Body of pancreas (tissue), 4 donors: ENCODE measurements at regions not wholly inside any gene's neighbourhood (a gene's known extent, or its start where the extent isn't known, plus 50 kb on each side); places are given as distances from the start of the nearest gene placed in this dataset.

Experiments
- ATAC-seq: fragments of 150-250 bp; one replicate; pipeline ENCODE4 v1.9.1; 2016
- DNase-seq, 4 donors: peaks; one replicate each; pipeline ENCODE4 v3.0.0-alpha.2; 2019
- H3K27ac ChIP-seq, 4 donors: fragments of 200-600 bp; sonication (generic); 1 replicate in 3 of 4; 2 replicates in 1 of 4; pipeline versions ENCODE4 v1.5.1 to v1.6.1; 2016 to 2019; ENCODE audit warnings: mild to moderate bottlenecking in 1 of 4, mixed read lengths in 1 of 4, moderate library complexity in 1 of 4
- H3K27me3 ChIP-seq, 2 donors: fragments of 200-600 bp; sonication (generic); one replicate each; pipeline ENCODE4 v1.6.0; 2016; ENCODE audit warnings: mild to moderate bottlenecking in 1 of 2
- H3K36me3 ChIP-seq, 2 donors: fragments of 200-600 bp; sonication (generic); replicated peaks in 1 of 2; 2 replicates each; pipeline ENCODE4 v1.5.1; 2016; ENCODE audit warnings: low read depth in 2 of 2; ENCODE audit not compliant: insufficient read depth in 1 of 2
- H3K4me1 ChIP-seq: fragments of 200-600 bp; sonication (generic); one replicate; pipeline ENCODE4 v1.6.0; 2016
- H3K4me3 ChIP-seq, 2 donors: fragments of 200-600 bp; sonication (generic); 1 replicate in 1 of 2; 2 replicates in 1 of 2; pipeline ENCODE4 v1.5.1; 2016 to 2019
- H3K9me3 ChIP-seq, 3 donors: fragments of 200-600 bp; sonication (generic); 1 replicate in 2 of 3; 2 replicates in 1 of 3; pipeline ENCODE4 v1.5.1; 2016
- CTCF ChIP-seq, 7 experiments: fragments of 450-650 bp in 4 of 7; fragments of 200-600 bp in 3 of 7; sonication (generic) in 3 of 7; IDR thresholded peaks; one replicate each; pipeline ENCODE4 v1.5.1; 2016 to 2019; ENCODE audit warnings: antibody characterized with exemption in 7 of 7
- POLR2A ChIP-seq, 3 donors: fragments of 450-650 bp; IDR thresholded peaks; one replicate each; pipeline ENCODE4 v1.6.1; 2016; ENCODE audit warnings: antibody characterized with exemption in 3 of 3, mild to moderate bottlenecking in 2 of 3
- WGBS, 2 donors: methylation state at CpG; one replicate each; pipeline ENCODE4 v1.1.5; 2017; 5-methylcytosine and 5-hydroxymethylcytosine counted together
- intact Hi-C: fragments of 100-400 bp; cut with DNase I; formaldehyde crosslinking; loops from one replicate; pipeline ENCODE4 v1.15.1; 2023

GRCh38 chr6:8736156-8736895 is 301.0 kb upstream of the SLC35B3 start:
- ATAC-seq (no peak), DNase-seq (no peak)
- no peaks in the 10 kb centered on the region for H3K27me3 ChIP-seq
- intact Hi-C loops = no loop called here
- no peak overlapping the region for H3K27ac ChIP-seq
- H3K4me1 ChIP-seq = no peaks in the 10 kb centered on the region
- no peaks in the 10 kb centered on the region for H3K36me3 ChIP-seq
- 78 to 85% methylated on average over 7 of the region's 7 CpGs for WGBS, 2 donors
- no peak overlapping the region for H3K4me3 ChIP-seq
- TF ChIP-seq CTCF (IDR thresholded peaks at IDR 0.05) (no peak), POLR2A (IDR thresholded peaks at IDR 0.05) (no peak)
- no peaks in the 10 kb centered on the region for H3K9me3 ChIP-seq

DNA sequence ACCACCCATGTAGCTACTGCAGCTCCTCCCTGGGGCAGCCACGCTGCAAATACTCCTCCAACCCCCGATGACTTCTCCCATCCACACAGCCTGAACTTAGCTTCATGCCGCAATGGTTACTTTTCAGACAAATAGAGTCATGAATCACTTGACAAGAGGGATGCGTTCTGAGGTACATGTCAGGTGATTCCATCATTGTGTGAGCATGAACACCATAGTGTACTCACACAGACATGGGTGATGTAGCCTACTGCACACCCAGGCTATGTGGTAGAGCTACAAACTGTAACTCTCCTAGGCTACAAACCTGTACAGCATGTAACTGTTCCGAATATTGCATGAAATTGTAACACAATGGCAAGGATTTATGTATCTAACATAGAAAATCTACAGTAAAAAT is 298.5 kb upstream of the SLC35B3 start:
- Histone ChIP-seq H3K27ac (no peak overlapping the region), H3K4me1 (no peaks in the 10 kb centered on the region), H3K9me3 (no peaks in the 10 kb centered on the region), H3K4me3 (no peak overlapping the region), H3K36me3 (no peaks in the 10 kb centered on the region), H3K27me3 (no peaks in the 10 kb centered on the region)
- ATAC-seq (no peak), DNase-seq (no peak)
- TF ChIP-seq POLR2A (IDR thresholded peaks at IDR 0.05) (no peak), CTCF (IDR thresholded peaks at IDR 0.05) (no peak)
- 79 to 83% methylated on average over 5 of the region's 5 CpGs for WGBS, 2 donors
- intact Hi-C loops = no loop called here

- intact Hi-C loops = no loop called here
- Histone ChIP-seq H3K27ac (no peak overlapping the region), H3K4me1 (no peaks in the 10 kb centered on the region), H3K4me3 (no peak overlapping the region), H3K36me3 (no peaks in the 10 kb centered on the region), H3K27me3 (no peaks in the 10 kb centered on the region), H3K9me3 (no peaks in the 10 kb centered on the region)
- TF ChIP-seq POLR2A (IDR thresholded peaks at IDR 0.05) (no peak), CTCF (IDR thresholded peaks at IDR 0.05) (no peak)
- no peak for DNase-seq
- 60 to 71% methylated on average over 2 of the region's 2 CpGs for WGBS, 2 donors
- ATAC-seq = no peak
Measured at GRCh38 chr6:8731874-8732273, 296.5 kb upstream of the SLC35B3 start.

DNA sequence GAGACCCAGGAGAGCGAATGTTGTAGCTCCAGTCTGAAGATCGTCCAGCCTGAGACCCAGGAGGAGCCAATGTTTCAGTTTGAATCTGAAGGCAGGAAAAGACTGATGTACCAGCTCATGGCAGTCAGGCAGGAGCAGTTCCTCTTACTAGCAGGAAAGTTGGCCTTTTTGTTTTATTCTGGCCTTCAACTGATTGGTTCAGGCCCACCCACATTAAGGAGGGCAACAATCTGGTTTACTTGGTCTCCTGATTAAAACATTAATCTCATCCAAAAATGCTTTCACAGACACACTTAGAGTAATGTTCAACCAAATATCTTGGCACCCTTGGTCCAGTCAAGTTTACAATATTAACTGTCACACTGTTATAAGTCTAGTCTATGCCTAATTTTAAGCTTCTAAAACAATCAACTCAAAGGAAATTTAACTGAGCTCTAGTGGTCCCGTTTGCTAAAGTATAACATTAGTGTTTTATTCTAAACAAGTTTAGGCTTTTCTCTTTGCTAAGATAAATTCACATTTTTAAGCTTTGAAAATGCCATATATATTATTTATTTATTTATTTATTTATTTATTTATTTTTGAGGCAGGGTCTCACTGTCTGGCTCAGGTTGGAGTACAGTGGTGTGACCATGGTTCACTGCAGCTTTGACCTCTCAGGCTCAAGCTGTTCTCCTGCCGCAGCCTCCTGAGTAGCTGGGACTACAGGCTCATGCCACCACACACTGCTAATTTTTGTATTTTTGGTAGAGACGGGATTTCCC is 275.5 kb upstream of the SLC35B3 start:
- TF ChIP-seq CTCF (IDR thresholded peaks at IDR 0.05) = no peak
- no peak for TF ChIP-seq POLR2A (IDR thresholded peaks at IDR 0.05)

More for the DNA sequence above, 275.5 kb upstream of the SLC35B3 start:
- 81 to 85% methylated on average over 5 of the region's 5 CpGs for WGBS, 2 donors
- intact Hi-C loops = no loop called here
- no peak for DNase-seq
- no peaks in the 10 kb centered on the region for H3K27me3 ChIP-seq
- H3K36me3 ChIP-seq = no peaks in the 10 kb centered on the region
- peaks cover 14% of the 10 kb centered on the region for H3K4me1 ChIP-seq
- H3K27ac ChIP-seq = no peak overlapping the region
- H3K9me3 ChIP-seq = no peaks in the 10 kb centered on the region
- no peak overlapping the region for H3K4me3 ChIP-seq
- ATAC-seq = no peak
